ENCODE measurements at regions not wholly inside any gene's neighbourhood (a gene's known extent, or its start where the extent isn't known, plus 50 kb on each side); places are given as distances from the start of the nearest gene placed in this dataset.

DNA sequence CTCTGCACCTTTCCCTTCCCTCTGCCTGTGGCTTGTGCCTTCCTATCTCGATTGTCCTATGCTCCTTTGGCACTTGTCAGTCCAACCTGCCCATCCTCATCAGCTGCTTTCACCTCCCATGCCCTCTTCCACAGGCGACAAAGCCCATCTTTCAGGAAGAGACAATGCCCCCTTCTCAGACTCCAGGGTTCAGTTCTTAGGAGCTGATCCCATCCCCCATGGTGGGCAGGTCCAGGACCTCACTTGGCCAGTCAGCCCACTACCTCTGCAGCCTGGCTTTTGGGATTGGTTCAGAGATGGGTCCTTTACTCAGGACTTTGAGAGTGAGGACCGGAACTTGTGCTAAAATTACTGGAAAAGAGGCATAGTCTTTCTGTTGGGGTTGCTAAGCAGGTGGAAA, 74.0 kb upstream of the NANOS1 start:
- TF ChIP-seq CTCF (IDR thresholded peaks at IDR 0.05) (no peak), POLR2A (IDR thresholded peaks at IDR 0.05) (no peak)

All from thyroid gland (tissue), 4 donors.